GM12865 (cell line): ENCODE measurements at regions not wholly inside any gene's neighbourhood (a gene's known extent, or its start where the extent isn't known, plus 50 kb on each side); places are given as distances from the start of the nearest gene placed in this dataset.

Experiments used
- DNase-seq: peaks from one replicate; pipeline ENCODE4 v3.0.0; 2010; ENCODE audit warnings: low read depth
- H3K4me3 ChIP-seq: 2 replicates; pipeline ENCODE4 v1.5.1; 2011; ENCODE audit warnings: mild to moderate bottlenecking, low read depth, low read length, control low read depth
- CTCF ChIP-seq: IDR thresholded peaks from 2 replicates; pipeline ENCODE4 v1.5.1; 2011; ENCODE audit warnings: low read length, control low read depth, low read depth, inconsistent platforms; ENCODE audit not compliant: insufficient read depth; ENCODE audit errors: missing control alignments

- no peak for TF ChIP-seq CTCF
- H3K4me3 ChIP-seq: no peak overlapping the region
- DNase-seq: no peak
Measured at GRCh38 chr1:191910245-191910644, 248.0 kb upstream of the RGS18 start.

GRCh38 chr1:191912517-191912916 lies 245.7 kb upstream of the RGS18 start:
- H3K4me3 ChIP-seq: no peak overlapping the region
- TF ChIP-seq CTCF: no peak
- no peak for DNase-seq

- TF ChIP-seq CTCF: no peak
- no peak overlapping the region for H3K4me3 ChIP-seq
- no peak for DNase-seq
Measured at GRCh38 chr1:191913260-191913977, 244.8 kb upstream of the RGS18 start.

GRCh38 chr1:191929383-191929782 lies 228.9 kb upstream of the RGS18 start:
- DNase-seq: no peak
- no peak overlapping the region for H3K4me3 ChIP-seq
- TF ChIP-seq CTCF: no peak

GRCh38 chr1:191943684-191944083 lies 214.6 kb upstream of the RGS18 start:
- no peak overlapping the region for H3K4me3 ChIP-seq
- no peak for DNase-seq
- TF ChIP-seq CTCF: no peak

- H3K4me3 ChIP-seq: no peak overlapping the region
- no peak for TF ChIP-seq CTCF
- no peak for DNase-seq
Measured at GRCh38 chr1:191953526-191953925, 204.7 kb upstream of the RGS18 start.

GRCh38 chr1:191959856-191960255 lies 198.4 kb upstream of the RGS18 start:
- H3K4me3 ChIP-seq: no peak overlapping the region
- no peak for TF ChIP-seq CTCF
- DNase-seq: no peak
